Osteoblast (primary cell): ENCODE measurements at regions not wholly inside any gene's neighbourhood (a gene's known extent, or its start where the extent isn't known, plus 50 kb on each side); places are given as distances from the start of the nearest gene placed in this dataset.

Experiments
- DNase-seq: peaks from one replicate; pipeline ENCODE4 v3.0.0; 2011; ENCODE audit warnings: low spot score, mixed read lengths; ENCODE audit not compliant: insufficient read length; ENCODE audit errors: missing footprints
- H2AFZ ChIP-seq: 2 replicates; pipeline ENCODE4 v1.6.0; 2011; ENCODE audit warnings: mild to moderate bottlenecking, low read length
- H3K27ac ChIP-seq: 2 replicates; pipeline ENCODE4 v1.5.1; 2011; ENCODE audit warnings: mild to moderate bottlenecking, low read depth, low read length, moderate library complexity
- H3K27me3 ChIP-seq: 2 replicates; pipeline ENCODE4 v1.6.0; 2012; ENCODE audit warnings: mild to moderate bottlenecking, control low read depth, inconsistent platforms, low read length, moderate library complexity; ENCODE audit not compliant: insufficient read depth
- H3K36me3 ChIP-seq: 2 replicates; pipeline ENCODE4 v1.5.1; 2011; ENCODE audit warnings: mild to moderate bottlenecking, low read length, control low read depth, moderate library complexity; ENCODE audit not compliant: insufficient read depth
- H3K4me1 ChIP-seq: 2 replicates; pipeline ENCODE4 v1.5.1; 2011; ENCODE audit warnings: mild to moderate bottlenecking, low read length, control low read depth, moderate library complexity; ENCODE audit not compliant: insufficient read depth
- H3K4me2 ChIP-seq: 2 replicates; pipeline ENCODE4 v1.6.0; 2011; ENCODE audit warnings: mild to moderate bottlenecking, low read length; ENCODE audit not compliant: insufficient read depth
- H3K4me3 ChIP-seq: fragments of 200-600 bp; sonication (generic); 3 replicates; pipeline ENCODE4 v1.5.1; 2012; ENCODE audit warnings: mild to moderate bottlenecking, low read length, inconsistent platforms; ENCODE audit not compliant: insufficient read depth
- H3K79me2 ChIP-seq: 2 replicates; pipeline ENCODE4 v1.6.0; 2012; ENCODE audit warnings: mild to moderate bottlenecking, low read length, control low read depth, inconsistent platforms; ENCODE audit not compliant: insufficient read depth
- H3K9me3 ChIP-seq: 2 replicates; pipeline ENCODE4 v1.5.1; 2011; ENCODE audit warnings: low read depth, low read length, control low read depth
- H4K20me1 ChIP-seq: 2 replicates; pipeline ENCODE4 v1.6.0; 2012; ENCODE audit warnings: mild to moderate bottlenecking, low read length, control low read depth; ENCODE audit not compliant: insufficient read depth
- TF ChIP-seq, protein P1 (sequence below): IDR thresholded peaks from 2 replicates; pipeline ENCODE4 v1.5.1; 2011; ENCODE audit warnings: mild to moderate bottlenecking, low read depth, low read length, moderate library complexity; ENCODE audit errors: extremely low read depth

DNA sequence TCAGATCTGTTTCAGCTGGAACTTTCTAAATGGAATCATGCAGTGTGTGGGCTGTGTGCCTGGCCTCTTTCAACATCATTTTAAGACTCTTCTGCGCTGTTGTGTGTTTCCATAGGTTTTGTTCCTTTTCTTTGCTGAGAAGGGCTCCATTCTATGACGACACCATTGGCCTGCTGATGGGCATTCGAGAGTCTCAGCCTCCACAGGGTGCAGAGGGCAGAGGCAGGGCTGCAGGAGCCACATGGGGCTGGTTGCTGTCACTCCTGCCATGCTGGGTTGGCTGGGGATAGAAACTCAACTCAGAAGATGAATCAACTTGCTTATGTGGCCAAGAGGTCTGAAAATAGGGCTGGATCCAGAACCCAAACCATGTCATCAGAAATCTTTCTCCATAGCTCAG, 68.5 kb upstream of the SLCO4A1 start:
- H3K4me2 ChIP-seq: no peak overlapping the region
- H3K27ac ChIP-seq: no peak overlapping the region
- DNase-seq: no peak
- no peaks in the 10 kb centered on the region for H3K4me1 ChIP-seq
- peaks cover 2% of the 10 kb centered on the region for H4K20me1 ChIP-seq
- no peaks in the 10 kb centered on the region for H3K9me3 ChIP-seq
- no peak overlapping the region for H2AFZ ChIP-seq
- no peaks in the 10 kb centered on the region for H3K36me3 ChIP-seq
- H3K27me3 ChIP-seq: peaks cover 24% of the 10 kb centered on the region
- H3K79me2 ChIP-seq: no peaks in the 10 kb centered on the region
- TF ChIP-seq, protein P1, sequence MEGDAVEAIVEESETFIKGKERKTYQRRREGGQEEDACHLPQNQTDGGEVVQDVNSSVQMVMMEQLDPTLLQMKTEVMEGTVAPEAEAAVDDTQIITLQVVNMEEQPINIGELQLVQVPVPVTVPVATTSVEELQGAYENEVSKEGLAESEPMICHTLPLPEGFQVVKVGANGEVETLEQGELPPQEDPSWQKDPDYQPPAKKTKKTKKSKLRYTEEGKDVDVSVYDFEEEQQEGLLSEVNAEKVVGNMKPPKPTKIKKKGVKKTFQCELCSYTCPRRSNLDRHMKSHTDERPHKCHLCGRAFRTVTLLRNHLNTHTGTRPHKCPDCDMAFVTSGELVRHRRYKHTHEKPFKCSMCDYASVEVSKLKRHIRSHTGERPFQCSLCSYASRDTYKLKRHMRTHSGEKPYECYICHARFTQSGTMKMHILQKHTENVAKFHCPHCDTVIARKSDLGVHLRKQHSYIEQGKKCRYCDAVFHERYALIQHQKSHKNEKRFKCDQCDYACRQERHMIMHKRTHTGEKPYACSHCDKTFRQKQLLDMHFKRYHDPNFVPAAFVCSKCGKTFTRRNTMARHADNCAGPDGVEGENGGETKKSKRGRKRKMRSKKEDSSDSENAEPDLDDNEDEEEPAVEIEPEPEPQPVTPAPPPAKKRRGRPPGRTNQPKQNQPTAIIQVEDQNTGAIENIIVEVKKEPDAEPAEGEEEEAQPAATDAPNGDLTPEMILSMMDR: no peak
- no peak overlapping the region for H3K4me3 ChIP-seq

DNA sequence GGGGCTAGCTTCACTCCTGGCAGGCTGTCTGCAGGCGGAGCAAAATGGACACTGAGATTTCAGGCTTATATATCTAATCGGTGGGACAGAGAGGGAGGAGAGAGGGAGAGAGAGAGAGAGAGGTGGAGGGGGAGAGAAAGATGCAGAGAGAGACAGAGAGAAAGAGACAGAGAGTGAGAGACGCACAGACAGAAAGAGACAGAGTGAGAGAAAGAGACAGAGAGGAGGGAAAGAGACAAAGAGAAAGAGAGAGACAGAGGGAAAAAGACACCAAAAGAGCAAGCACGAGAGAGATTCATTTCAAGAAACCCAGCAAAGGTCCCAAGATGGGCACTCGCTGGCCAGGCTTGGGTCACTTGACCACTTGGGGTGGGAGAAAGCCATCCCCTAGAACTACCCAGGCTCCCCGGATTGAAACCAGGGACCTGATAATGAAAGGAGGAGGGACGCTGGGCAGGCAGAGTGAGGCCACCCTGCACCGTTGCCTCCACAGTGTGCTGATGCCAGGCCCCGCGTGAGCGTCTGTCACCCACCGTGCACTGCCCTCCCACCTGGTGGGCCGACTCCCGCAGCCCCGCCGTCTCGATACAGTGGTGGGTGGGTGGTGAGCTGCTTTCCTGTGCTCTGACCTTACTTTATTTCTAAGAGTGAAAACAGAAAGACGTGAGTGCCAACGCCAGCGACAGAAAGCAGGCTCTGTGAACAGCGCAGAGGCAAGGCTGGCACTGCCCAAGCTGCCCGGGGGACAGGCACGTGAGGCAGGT, 67.9 kb upstream of the SLCO4A1 start:
- H3K27ac ChIP-seq: no peak overlapping the region
- H4K20me1 ChIP-seq: peaks cover 2% of the 10 kb centered on the region
- no peak overlapping the region for H2AFZ ChIP-seq
- H3K4me2 ChIP-seq: no peak overlapping the region
- no peaks in the 10 kb centered on the region for H3K79me2 ChIP-seq
- no peaks in the 10 kb centered on the region for H3K36me3 ChIP-seq
- TF ChIP-seq, protein P1: no peak
- no peak overlapping the region for H3K4me3 ChIP-seq
- no peaks in the 10 kb centered on the region for H3K9me3 ChIP-seq
- no peak for DNase-seq
- H3K27me3 ChIP-seq: peaks cover 28% of the 10 kb centered on the region
- H3K4me1 ChIP-seq: no peaks in the 10 kb centered on the region

DNA sequence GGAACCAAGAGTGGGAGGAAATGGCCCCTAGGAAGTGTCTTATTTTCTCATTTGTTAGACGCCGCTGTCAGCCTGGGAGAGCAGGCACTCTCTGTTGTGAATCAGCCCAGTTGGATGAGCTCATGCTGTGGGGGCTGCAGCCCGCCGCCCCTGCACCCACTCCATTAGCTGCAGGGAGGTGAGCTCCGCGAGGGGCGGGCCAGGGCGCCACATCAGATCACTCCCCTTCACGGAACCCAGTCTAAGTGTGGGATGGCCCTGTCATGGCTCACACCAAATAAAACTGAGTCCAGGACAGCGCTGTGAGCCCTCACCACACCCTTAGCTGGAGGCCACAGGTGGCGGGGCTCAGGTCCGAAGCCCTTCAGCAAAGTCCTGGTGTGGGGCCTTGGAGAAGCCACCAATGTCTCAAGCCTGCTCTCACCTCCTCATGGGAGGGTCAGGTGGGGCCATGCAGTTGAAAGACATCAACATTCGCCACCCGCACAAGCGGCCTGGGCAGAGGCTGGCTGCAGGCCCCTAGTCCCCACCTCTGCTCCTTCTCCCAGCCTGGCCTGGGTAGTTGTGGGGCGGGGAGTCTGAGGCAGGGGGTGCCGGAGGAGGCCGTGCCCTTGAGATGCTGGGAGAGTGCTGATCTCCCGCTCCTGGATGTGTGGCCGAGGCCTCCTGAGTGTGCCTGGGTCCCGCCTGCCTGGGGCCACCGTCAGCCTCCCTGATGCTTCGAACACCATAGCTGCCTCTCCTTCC, 66.2 kb upstream of the SLCO4A1 start:
- Histone ChIP-seq H3K36me3 (no peaks in the 10 kb centered on the region), H3K9me3 (no peaks in the 10 kb centered on the region), H4K20me1 (peaks cover 2% of the 10 kb centered on the region), H2AFZ (no peak overlapping the region), H3K4me3 (no peak overlapping the region), H3K4me1 (no peaks in the 10 kb centered on the region), H3K79me2 (no peaks in the 10 kb centered on the region), H3K27me3 (peaks cover 33% of the 10 kb centered on the region), H3K27ac (no peak overlapping the region), H3K4me2 (no peak overlapping the region)
- no peak for DNase-seq
- TF ChIP-seq, protein P1: no peak

DNA sequence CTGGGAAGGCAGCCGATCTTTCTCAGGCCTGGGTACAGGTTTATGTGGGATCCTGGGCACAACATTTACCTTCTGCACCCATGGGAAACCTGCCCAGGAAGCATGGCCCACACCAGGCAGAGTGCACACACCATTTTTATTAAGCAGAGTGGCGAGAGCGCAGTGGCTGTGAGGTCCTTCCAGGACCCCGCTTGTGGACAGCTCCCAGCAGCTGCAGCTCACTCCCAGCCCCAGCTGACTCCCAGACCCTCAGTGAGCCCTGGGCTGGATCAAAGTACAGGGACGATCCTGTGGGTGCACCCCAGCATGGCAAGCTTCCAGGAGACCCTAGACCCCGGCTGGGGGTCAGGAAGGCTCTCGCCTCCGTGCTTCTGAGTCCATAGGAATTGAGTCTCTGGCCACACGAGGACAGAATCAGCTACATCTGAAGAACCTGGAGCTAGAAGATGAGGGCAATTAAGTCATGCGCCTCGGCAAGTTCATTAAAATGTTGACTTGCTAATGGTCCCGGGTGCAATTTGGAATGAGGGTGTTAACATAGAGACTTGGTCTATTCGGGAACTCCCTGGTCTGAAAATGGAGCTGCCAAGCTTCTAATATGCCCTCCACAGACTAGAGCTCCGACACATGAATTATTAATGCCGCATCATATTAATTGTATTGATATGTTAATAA, 65.4 kb upstream of the SLCO4A1 start:
- peaks cover 2% of the 10 kb centered on the region for H4K20me1 ChIP-seq
- no peak overlapping the region for H3K27ac ChIP-seq
- H3K79me2 ChIP-seq: no peaks in the 10 kb centered on the region
- no peak overlapping the region for H3K4me3 ChIP-seq
- DNase-seq: peak; percentile 96
- H2AFZ ChIP-seq: no peak overlapping the region
- no peaks in the 10 kb centered on the region for H3K4me1 ChIP-seq
- no peak overlapping the region for H3K4me2 ChIP-seq
- TF ChIP-seq, protein P1: no peak
- H3K27me3 ChIP-seq: peaks cover 38% of the 10 kb centered on the region
- H3K9me3 ChIP-seq: no peaks in the 10 kb centered on the region
- H3K36me3 ChIP-seq: no peaks in the 10 kb centered on the region
